ENCODE measurements at regions not wholly inside any gene's neighbourhood (a gene's known extent, or its start where the extent isn't known, plus 50 kb on each side); places are given as distances from the start of the nearest gene placed in this dataset.

DNA sequence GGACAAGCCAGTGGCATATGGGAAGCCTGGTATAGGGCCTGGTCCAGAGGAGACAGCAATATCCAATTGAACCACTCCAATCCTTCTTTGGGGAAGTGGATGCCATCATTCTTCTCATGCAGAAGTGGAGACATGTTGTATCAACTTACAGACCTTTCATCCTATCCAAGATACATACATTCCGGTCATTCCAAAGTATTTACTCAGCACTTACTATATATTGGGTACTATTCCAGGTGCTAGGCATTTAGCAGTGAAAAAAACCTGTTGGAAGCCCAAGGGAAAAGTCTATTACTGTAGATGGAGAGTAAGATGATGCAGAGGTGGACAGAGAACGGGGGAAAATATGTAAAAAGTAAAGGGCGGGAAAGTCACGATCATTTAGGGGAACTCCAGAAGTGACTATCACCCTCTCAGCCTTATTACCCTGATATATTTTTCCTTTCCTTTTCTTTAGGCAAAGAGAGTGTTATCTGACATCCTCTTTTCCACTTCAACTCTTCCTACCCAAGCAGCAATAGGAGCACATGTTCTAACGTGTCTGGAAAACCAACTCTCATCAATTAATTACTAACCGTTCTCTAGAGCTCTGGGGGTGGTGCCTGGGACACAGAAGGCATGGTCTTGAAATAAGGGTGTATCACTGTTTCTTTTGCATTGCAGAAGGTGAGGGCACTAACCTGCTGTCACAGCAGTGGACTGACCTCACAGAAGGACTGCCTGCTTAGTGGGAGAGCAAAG, 210.1 kb upstream of the MAF start:
- no peak for DNase-seq (ENCODE audit: low spot score)
- TF ChIP-seq, protein P1, sequence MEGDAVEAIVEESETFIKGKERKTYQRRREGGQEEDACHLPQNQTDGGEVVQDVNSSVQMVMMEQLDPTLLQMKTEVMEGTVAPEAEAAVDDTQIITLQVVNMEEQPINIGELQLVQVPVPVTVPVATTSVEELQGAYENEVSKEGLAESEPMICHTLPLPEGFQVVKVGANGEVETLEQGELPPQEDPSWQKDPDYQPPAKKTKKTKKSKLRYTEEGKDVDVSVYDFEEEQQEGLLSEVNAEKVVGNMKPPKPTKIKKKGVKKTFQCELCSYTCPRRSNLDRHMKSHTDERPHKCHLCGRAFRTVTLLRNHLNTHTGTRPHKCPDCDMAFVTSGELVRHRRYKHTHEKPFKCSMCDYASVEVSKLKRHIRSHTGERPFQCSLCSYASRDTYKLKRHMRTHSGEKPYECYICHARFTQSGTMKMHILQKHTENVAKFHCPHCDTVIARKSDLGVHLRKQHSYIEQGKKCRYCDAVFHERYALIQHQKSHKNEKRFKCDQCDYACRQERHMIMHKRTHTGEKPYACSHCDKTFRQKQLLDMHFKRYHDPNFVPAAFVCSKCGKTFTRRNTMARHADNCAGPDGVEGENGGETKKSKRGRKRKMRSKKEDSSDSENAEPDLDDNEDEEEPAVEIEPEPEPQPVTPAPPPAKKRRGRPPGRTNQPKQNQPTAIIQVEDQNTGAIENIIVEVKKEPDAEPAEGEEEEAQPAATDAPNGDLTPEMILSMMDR (IDR thresholded peaks at IDR 0.05; ENCODE audit: extremely low read depth, insufficient read depth, missing control alignments): no peak
- in situ Hi-C loops (cut with MboI; ENCODE audit: low pct_unique_long_range_greater_than_20kb, low sequenced_read_pairs, unreplicated experiment): no loop called here

DNA sequence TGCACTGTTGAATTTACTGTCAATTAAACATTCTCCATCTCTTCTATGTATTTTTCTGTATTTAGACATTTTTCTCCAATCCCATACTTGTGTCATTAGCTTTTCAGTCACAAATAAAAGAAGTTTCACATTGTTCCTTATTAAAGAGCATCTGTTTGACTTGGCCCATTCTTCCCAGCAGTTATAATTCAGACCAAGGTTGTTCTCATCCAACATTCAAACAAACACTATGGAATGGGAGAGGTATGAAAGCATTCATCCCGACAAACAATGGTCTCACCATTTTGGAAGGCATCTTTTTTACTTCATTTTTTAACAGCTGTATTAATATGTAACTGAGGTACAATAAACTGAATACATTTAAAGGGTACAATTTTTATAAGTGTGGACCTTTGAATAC, 208.8 kb upstream of the MAF start:
- no peak for DNase-seq (ENCODE audit: low spot score)
- TF ChIP-seq, protein P1 (IDR thresholded peaks at IDR 0.05; ENCODE audit: extremely low read depth, insufficient read depth, missing control alignments): no peak
- in situ Hi-C loops (cut with MboI; ENCODE audit: low pct_unique_long_range_greater_than_20kb, low sequenced_read_pairs, unreplicated experiment): no loop called here

DNA sequence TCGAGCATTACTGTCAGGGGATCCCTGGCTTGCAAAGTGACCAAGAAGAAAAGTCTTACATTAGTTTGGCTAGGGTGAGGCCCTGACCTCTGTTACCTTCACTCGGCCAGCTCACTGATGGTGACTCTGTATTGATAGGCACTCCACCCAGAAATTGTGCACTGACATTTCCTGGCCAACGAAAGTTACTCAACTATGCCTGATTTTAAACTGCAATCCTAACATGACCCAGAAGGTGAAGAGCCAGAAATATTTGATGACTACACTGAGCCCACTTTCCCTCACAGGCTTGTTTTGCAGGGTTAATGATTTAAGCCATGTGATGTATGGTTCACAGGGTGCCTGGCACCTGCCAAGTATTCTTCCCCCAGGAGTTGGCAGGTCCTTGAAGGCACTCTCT, 208.2 kb upstream of the MAF start:
- in situ Hi-C loops (cut with MboI; ENCODE audit: low pct_unique_long_range_greater_than_20kb, low sequenced_read_pairs, unreplicated experiment): no loop called here
- TF ChIP-seq, protein P1 (IDR thresholded peaks at IDR 0.05; ENCODE audit: extremely low read depth, insufficient read depth, missing control alignments): no peak

DNA sequence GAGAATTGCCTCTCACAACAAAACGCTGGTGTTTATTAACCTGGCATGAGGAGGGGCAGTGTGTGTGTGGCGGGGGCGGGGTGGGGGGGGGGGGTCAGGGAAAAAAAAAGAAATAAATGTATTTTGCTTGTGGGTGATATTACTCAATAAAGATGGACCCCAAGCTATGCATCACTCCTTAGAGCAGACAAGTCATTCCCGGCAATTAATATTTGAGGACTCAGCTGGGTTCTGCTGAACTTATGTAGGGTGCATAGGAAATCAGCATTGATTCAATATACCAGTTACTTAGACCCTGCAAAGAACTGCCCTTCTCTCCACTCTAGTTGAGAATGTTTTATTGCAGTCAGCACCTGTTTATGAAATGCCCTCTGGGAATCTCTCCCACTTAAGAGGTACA, 206.2 kb upstream of the MAF start:
- in situ Hi-C loops (cut with MboI; ENCODE audit: low pct_unique_long_range_greater_than_20kb, low sequenced_read_pairs, unreplicated experiment): no loop called here
- TF ChIP-seq, protein P1 (IDR thresholded peaks at IDR 0.05; ENCODE audit: extremely low read depth, insufficient read depth, missing control alignments): no peak
- DNase-seq (ENCODE audit: low spot score): no peak

More for the DNA sequence above, 208.2 kb upstream of the MAF start:
- no peak for DNase-seq (ENCODE audit: low spot score)

DNA sequence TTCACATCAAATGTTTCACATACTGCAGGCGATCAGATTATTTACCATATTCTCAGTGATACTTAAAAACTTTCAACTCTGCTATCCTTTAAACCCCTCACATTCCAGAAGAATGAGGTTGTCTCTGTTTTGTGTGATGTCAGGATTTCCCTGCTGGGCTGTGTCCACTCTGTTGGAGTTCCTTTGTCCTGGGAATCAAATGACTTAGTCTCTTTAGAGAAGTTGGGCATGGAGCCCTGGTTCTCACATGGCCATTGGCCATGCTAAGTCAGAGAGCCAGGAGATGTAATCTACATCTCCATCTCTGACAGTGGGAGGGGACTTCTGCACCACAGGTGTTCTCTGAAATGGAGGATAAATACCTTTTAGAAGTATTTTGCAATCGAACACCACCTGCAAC, 205.1 kb upstream of the MAF start:
- TF ChIP-seq, protein P1 (IDR thresholded peaks at IDR 0.05; ENCODE audit: extremely low read depth, insufficient read depth, missing control alignments): no peak
- no peak for DNase-seq (ENCODE audit: low spot score)
- in situ Hi-C loops (cut with MboI; ENCODE audit: low pct_unique_long_range_greater_than_20kb, low sequenced_read_pairs, unreplicated experiment): no loop called here

DNA sequence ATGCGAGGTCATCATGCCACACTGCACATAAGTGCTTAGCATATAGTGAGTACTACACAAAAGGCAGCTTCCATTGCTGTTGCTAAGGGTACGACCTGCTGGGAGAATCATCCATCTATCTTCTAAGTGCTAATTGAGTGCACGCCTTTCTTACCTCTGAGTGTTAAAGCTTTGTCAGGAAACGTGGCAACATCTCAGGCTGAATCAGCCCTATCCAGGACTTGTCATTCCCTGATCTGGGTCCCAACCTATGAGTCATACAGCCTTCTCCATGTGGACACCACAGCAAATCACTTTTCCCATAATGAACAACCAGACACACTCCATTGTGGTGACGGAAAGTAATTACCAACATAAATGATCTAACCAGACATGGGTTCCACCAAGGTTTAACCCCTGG, 201.1 kb upstream of the MAF start:
- no peak for DNase-seq (ENCODE audit: low spot score)
- in situ Hi-C loops (cut with MboI; ENCODE audit: low pct_unique_long_range_greater_than_20kb, low sequenced_read_pairs, unreplicated experiment): no loop called here
- TF ChIP-seq, protein P1 (IDR thresholded peaks at IDR 0.05; ENCODE audit: extremely low read depth, insufficient read depth, missing control alignments): no peak

Data from GM13977 (cell line).